GM18505 (cell line): ENCODE measurements at regions not wholly inside any gene's neighbourhood (a gene's known extent, or its start where the extent isn't known, plus 50 kb on each side); places are given as distances from the start of the nearest gene placed in this dataset.

Experiments
- ATAC-seq: cut with Tn5 transposase; IDR thresholded peaks from one replicate; pipeline ENCODE4 v1.9.1; 2021; ENCODE audit not compliant: unreplicated experiment
- POLR2A ChIP-seq: IDR thresholded peaks from 4 replicates; pipeline ENCODE4 v1.6.1; 2011; ENCODE audit warnings: borderline replicate concordance; ENCODE audit not compliant: insufficient read depth, insufficient read length; ENCODE audit errors: extremely low read depth

DNA sequence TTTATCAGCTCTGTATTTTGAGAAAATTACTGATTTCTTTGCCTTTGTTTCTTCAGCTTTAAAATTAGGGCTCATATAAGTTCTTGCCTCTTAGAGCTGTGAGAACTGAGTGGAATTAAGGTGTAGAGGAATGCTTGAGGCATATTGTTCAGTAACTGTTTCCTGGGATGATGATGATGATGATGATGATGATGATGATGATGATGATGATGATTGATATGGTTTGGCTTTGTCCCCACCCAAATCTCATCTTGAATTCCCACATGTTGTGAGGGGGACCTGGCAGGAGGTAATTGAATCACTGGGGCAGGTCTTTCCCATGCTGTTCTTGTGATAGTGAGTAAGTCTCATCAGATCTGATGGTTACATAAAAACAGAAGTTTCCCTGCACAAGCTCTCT lies 118.7 kb downstream of the CHRM3 start:
- no peak for ATAC-seq

DNA sequence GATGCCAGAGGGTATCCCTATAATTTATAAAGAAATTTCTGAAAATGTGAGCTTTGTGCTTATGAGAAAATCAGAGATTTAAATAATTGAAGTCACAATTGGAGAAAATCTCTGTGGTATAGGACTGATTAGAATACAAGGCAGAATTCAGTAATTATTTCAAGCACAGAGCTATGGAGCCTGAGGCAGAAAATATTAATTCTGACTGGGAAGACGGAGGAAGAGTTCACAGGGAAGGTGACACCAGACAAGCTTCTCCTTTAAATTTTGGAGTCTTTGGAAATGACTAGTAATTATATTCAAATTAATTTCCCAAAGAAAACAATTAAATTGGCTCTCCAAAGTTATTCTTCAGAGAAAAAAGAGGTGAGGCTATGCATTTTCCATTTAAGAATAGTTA lies 121.5 kb downstream of the CHRM3 start:
- TF ChIP-seq POLR2A = no peak
- ATAC-seq = no peak

More for the DNA sequence above, 118.7 kb downstream of the CHRM3 start:
- TF ChIP-seq POLR2A = no peak

- TF ChIP-seq POLR2A = no peak
- no peak for ATAC-seq
These were observed 125.5 kb downstream of the CHRM3 start for GRCh38 chr1:239511875-239512274.

GRCh38 chr1:239516579-239516978 lies 130.2 kb downstream of the CHRM3 start:
- no peak for ATAC-seq
- no peak for TF ChIP-seq POLR2A

GRCh38 chr1:239526391-239526790 lies 140.0 kb downstream of the CHRM3 start:
- ATAC-seq = no peak
- TF ChIP-seq POLR2A = no peak

GRCh38 chr1:239527051-239527693 lies 140.8 kb downstream of the CHRM3 start:
- TF ChIP-seq POLR2A = no peak
- no peak for ATAC-seq

- TF ChIP-seq POLR2A = no peak
- no peak for ATAC-seq
These were observed 149.9 kb downstream of the CHRM3 start for GRCh38 chr1:239536165-239536849.

DNA sequence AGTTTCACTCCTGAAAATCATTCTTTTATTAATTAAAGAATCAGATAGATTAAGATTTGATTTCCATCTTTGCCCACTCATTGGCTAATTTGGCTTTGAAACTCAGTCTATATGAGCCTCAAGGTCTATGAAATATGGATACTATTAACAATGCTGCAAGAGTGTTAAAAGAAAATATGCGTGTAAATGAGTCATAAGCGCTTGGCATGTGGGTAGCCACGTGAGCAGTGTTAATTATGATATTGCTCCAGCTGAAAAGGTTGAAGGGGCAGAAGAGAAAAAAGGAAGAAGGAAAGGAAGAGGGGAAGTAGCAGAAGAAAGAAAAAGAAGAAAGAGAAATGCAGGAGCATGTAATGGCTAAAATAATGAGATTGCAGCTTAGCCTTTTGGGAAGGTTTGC lies 151.4 kb downstream of the CHRM3 start:
- TF ChIP-seq POLR2A = no peak
- ATAC-seq = no peak

- ATAC-seq = no peak
These were observed 152.0 kb downstream of the CHRM3 start for GRCh38 chr1:239538239-239538988.

DNA sequence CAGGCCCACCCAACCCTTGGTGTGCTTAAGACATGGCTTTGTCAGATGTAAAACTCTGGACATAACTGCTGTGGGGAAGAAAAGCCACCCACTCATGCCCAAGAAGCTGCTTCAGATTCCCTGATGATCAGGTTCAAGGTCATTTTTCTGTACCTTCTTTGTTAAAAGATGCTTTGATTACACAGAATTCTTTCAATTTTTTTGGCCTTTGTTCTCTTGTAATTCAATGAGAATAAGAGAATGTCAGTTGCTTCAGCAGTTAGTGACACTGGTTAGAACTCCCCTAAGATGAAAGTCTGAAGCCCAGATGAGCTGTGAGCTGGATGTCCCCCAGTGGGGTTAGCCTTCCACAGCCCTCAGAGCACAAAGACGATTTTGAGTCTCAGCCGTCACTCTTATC lies 152.7 kb downstream of the CHRM3 start:
- TF ChIP-seq POLR2A = no peak
- no peak for ATAC-seq

More at GRCh38 chr1:239538239-239538988, 152.0 kb downstream of the CHRM3 start:
- no peak for TF ChIP-seq POLR2A

- no peak for TF ChIP-seq POLR2A
- ATAC-seq = no peak
These were observed 153.4 kb downstream of the CHRM3 start for GRCh38 chr1:239539812-239540211.

GRCh38 chr1:239543873-239544272 lies 157.5 kb downstream of the CHRM3 start:
- no peak for TF ChIP-seq POLR2A
- ATAC-seq = no peak

GRCh38 chr1:239545466-239545865 lies 159.1 kb downstream of the CHRM3 start:
- TF ChIP-seq POLR2A = no peak
- no peak for ATAC-seq

- TF ChIP-seq POLR2A = no peak
These were observed 161.6 kb downstream of the CHRM3 start for GRCh38 chr1:239547987-239548386.

More at GRCh38 chr1:239547987-239548386, 161.6 kb downstream of the CHRM3 start:
- no peak for ATAC-seq
